ACC112 (cell line): ENCODE measurements at regions not wholly inside any gene's neighbourhood (a gene's known extent, or its start where the extent isn't known, plus 50 kb on each side); places are given as distances from the start of the nearest gene placed in this dataset.

Experiments
- H2AFZ ChIP-seq: fragments of 200-600 bp; sonication (generic); one replicate; pipeline ENCODE4 v1.6.0; 2017; ENCODE audit warnings: antibody characterized with exemption, low read length; ENCODE audit not compliant: unreplicated experiment
- H3K27ac ChIP-seq: fragments of 200-600 bp; sonication (generic); 2 replicates; pipeline ENCODE4 v1.5.1; 2014; ENCODE audit warnings: low read depth, mild to moderate bottlenecking, antibody characterized with exemption, low read length, moderate library complexity
- H3K27me3 ChIP-seq: fragments of 200-600 bp; sonication (generic); 2 replicates; pipeline ENCODE4 v1.6.1; 2014; ENCODE audit warnings: mild to moderate bottlenecking, antibody characterized with exemption, low read length, moderate library complexity, mixed read lengths; ENCODE audit not compliant: insufficient read depth
- H3K36me3 ChIP-seq: fragments of 200-600 bp; sonication (generic); 2 replicates; pipeline ENCODE4 v1.6.1; 2016; ENCODE audit warnings: mild to moderate bottlenecking, antibody characterized with exemption, low read length, moderate library complexity, mixed read lengths; ENCODE audit not compliant: insufficient read depth
- H3K4me1 ChIP-seq: fragments of 200-600 bp; sonication (generic); one replicate; pipeline ENCODE4 v1.6.1; 2016; ENCODE audit warnings: low read length, mixed read lengths; ENCODE audit not compliant: insufficient read depth, unreplicated experiment, control insufficient read depth
- H3K4me3 ChIP-seq: fragments of 200-600 bp; sonication (generic); 2 replicates; pipeline ENCODE4 v1.5.1; 2014; ENCODE audit warnings: mild to moderate bottlenecking, low read depth, low read length
- H3K79me2 ChIP-seq: fragments of 200-600 bp; sonication (generic); one replicate; pipeline ENCODE4 v1.6.0; 2016; ENCODE audit warnings: low read length; ENCODE audit not compliant: control insufficient read depth, unreplicated experiment, insufficient read depth

DNA sequence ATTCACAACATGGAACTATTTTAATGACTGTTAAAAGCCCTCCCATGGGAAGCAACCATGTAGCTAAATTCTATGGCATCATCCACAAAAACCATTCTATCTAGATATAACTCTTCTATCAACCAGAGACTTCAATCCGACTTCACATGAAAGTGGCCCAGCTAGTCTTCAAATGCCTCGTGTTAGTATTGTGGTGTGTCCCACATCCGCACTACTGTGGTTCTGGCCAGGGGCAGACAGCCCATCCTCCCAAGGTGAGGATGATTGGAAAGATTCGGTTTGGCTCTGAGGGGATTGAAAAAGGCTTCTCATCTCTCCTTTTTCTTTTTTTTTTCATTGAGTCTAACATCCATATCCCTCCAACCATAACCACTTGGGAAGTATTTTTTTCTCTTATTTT is 253.0 kb upstream of the KLF6 start:
- no peaks in the 10 kb centered on the region for H3K27me3 ChIP-seq
- peaks cover 3% of the 10 kb centered on the region for H3K4me1 ChIP-seq
- H3K27ac ChIP-seq, result no peak overlapping the region
- H3K4me3 ChIP-seq, result no peak overlapping the region
- no peaks in the 10 kb centered on the region for H3K79me2 ChIP-seq
- H2AFZ ChIP-seq, result no peak overlapping the region
- H3K36me3 ChIP-seq, result no peaks in the 10 kb centered on the region

DNA sequence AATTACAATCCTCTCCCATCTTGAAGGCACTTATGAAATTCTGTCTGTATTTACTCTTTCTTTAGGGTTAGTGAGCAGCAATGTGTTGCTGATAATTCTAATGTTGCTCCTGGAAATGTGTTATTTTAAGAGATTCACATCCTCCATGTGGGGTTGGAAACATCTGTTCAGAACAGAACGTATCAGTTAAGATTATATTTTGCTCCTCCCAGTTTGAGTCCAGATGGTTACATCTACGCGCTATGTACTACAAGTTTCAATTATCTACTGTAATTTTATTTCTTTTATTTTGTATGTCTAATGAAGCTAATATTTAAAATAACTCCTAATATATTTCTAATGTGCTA is 250.6 kb upstream of the KLF6 start:
- Histone ChIP-seq H3K27me3 (no peaks in the 10 kb centered on the region), H2AFZ (peak overlapping the region; percentile 44), H3K27ac (no peak overlapping the region), H3K79me2 (no peaks in the 10 kb centered on the region), H3K4me3 (no peak overlapping the region), H3K4me1 (peaks cover 3% of the 10 kb centered on the region), H3K36me3 (no peaks in the 10 kb centered on the region)

DNA sequence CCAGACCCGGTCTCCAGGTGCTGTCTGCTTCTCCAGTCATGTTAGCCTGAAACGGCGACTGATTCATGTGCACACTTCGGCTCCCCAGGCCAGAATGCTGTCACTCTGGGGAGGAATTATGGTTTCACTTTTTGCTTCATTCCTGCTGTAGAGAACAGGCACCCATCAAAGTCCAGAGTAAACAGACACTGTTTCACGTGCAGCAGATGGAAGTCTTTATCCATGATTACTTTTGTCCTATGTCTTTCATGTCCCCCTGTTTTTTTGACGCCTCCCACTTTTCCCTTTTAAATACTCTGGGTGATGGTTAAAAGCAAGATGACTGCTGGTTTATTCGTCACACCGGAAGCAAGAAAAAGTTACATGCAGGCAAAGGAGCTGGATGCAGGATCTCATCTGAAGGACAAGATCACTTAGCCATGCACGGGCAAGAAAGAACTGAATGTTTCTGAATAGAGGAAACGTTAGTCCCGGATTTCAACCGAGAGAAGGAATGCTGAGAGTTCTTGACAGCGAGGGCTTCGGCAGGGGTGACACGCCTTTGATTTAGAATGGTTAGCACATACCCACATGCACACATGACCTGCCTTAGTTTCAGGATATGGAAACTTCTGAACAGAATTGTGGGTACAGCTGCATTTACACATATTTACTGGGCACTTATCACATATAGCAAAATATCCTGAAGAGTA is 250.0 kb upstream of the KLF6 start:
- Histone ChIP-seq H3K36me3 (no peaks in the 10 kb centered on the region), H3K27ac (no peak overlapping the region), H3K27me3 (no peaks in the 10 kb centered on the region), H3K4me1 (peaks cover 3% of the 10 kb centered on the region), H3K79me2 (no peaks in the 10 kb centered on the region), H2AFZ (peak overlapping the region; percentile 44), H3K4me3 (peak overlapping the region; percentile 36; the same call in 1 of the 2 replicates)

DNA sequence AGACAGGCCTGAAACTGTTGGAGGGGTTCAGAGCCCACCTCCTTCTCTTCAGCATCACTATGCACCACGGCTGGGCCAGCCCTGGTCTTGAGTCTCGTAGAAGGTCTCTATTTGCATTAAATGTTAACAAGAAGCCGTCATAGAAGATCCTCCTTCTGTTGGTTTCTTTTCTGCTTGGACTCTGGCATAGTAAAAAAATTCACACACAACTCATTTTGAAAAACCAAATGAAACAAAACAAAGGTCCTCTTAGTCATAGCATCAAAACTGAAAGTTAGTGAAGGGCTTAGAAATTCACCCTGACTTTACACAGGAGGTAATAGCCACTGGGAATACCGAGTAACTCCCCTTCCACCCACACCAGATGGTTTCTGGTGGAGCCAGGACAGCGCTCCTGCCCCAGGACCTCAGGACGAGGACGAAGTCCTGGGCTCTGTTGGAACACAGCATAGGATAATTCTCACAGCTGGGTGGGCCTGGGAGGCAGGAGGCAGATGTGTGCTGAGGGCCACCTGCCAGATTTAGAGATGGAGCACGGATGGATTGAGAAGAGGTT is 248.4 kb upstream of the KLF6 start:
- H2AFZ ChIP-seq, result no peak overlapping the region
- no peak overlapping the region for H3K27ac ChIP-seq
- no peak overlapping the region for H3K4me3 ChIP-seq

DNA sequence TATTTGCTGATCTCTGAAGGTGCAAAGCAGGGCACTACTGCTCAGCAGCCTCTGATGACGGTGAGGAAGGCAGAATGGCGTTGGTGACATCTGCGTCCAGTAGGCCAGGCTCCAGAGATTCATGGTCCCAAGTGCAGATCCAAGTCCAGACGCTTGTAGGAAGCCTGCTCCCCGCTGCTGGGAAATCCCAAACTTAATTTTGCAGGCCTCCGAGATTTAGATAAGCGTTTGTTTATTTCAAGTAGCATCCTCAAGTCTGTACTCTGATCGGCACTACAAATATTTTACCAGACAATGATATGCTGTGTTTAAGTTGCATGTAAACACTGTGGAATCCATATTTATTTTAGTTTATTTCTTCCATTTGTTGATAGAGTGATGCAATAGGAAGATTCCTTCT is 244.9 kb upstream of the KLF6 start:
- Histone ChIP-seq H2AFZ (no peak overlapping the region), H3K4me1 (no peaks in the 10 kb centered on the region), H3K4me3 (no peak overlapping the region), H3K27me3 (no peaks in the 10 kb centered on the region), H3K79me2 (no peaks in the 10 kb centered on the region), H3K36me3 (no peaks in the 10 kb centered on the region), H3K27ac (no peak overlapping the region)

More for the DNA sequence above, 248.4 kb upstream of the KLF6 start:
- H3K27me3 ChIP-seq, result no peaks in the 10 kb centered on the region
- H3K79me2 ChIP-seq, result no peaks in the 10 kb centered on the region
- peaks cover 3% of the 10 kb centered on the region for H3K4me1 ChIP-seq
- H3K36me3 ChIP-seq, result no peaks in the 10 kb centered on the region

DNA sequence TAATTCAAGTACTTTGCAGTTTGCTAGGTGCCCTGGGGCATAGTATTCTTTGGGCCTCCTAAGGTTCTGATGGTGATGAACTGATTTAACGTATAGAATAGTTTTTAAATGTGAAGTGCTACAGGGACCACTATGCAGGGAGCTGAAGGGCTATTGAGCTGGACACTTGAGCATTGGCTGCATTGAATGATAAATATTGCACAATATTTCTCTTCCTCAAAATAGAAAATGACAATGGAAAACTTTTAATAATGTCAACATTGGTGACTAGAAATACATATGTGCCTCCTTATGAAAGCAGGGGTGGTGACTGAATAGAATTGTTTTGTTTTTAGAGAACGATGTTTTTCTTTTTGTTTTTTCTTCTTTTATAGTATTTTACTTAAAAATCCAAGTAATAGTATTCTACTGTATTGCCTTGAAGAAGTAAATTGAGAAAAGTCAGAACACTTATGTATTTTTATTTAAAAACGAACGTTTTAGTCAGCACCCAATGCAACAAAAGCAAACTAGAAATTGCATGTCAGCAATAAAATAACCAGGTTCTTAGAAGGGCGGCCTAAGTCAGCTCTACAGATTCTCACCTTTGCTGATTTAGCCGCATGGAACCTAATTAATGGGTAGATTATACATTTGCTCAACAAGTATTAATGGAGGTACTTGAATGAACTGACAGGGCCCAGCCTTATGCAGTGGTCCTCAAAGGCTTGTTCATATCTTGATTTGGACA is 244.0 kb upstream of the KLF6 start:
- H3K4me3 ChIP-seq, result no peak overlapping the region
- no peak overlapping the region for H3K27ac ChIP-seq

DNA sequence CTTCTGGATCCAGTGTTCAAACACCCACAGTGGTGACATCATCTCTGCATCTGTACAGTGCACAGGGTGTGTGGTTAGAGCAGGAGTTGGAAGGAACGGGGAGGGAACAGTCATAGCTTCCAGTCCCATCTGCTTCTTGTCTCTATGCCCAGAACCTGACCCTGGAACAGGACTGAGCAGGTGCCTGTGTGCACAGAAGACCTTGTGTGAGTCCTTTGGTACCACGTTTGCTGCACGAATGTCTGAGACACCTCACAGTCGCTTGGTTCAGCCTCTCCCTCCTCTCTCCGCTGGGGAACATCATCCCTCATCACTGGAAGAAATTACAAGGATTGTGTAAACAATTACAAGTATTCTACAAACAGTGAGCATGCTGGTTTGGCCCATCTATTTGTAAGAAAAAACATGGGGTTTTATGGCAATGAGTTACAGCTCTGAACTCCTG is 243.0 kb upstream of the KLF6 start:
- no peak overlapping the region for H3K27ac ChIP-seq
- no peaks in the 10 kb centered on the region for H3K36me3 ChIP-seq
- H3K4me3 ChIP-seq, result no peak overlapping the region
- H3K27me3 ChIP-seq, result no peaks in the 10 kb centered on the region
- no peak overlapping the region for H2AFZ ChIP-seq
- H3K4me1 ChIP-seq, result no peaks in the 10 kb centered on the region
- H3K79me2 ChIP-seq, result no peaks in the 10 kb centered on the region

More for the DNA sequence above, 244.0 kb upstream of the KLF6 start:
- no peaks in the 10 kb centered on the region for H3K27me3 ChIP-seq
- H3K79me2 ChIP-seq, result no peaks in the 10 kb centered on the region
- H3K36me3 ChIP-seq, result no peaks in the 10 kb centered on the region
- H3K4me1 ChIP-seq, result no peaks in the 10 kb centered on the region
- H2AFZ ChIP-seq, result no peak overlapping the region

DNA sequence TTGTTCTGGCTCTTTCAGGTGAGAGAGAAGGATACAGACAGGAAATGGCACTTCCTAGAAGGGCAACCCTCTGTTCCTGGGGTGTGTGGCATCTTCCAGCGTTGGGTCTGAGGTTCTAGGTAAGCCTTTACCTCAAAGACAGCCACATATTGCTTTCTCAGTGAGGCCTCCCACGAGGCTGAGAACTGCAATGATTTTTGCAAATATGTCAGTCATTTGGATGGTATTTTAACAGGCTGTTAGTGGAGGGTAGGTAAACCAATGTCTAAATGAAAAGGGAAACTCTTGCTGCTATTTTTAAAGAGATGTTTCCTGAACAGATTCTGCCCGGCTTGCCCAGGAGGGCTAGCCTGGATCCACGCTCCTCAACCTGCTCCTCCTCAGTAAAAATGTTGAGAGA is 240.3 kb upstream of the KLF6 start:
- Histone ChIP-seq H3K4me1 (no peaks in the 10 kb centered on the region), H3K27me3 (no peaks in the 10 kb centered on the region), H3K79me2 (no peaks in the 10 kb centered on the region), H3K4me3 (no peak overlapping the region), H3K36me3 (no peaks in the 10 kb centered on the region), H2AFZ (no peak overlapping the region), H3K27ac (no peak overlapping the region)

DNA sequence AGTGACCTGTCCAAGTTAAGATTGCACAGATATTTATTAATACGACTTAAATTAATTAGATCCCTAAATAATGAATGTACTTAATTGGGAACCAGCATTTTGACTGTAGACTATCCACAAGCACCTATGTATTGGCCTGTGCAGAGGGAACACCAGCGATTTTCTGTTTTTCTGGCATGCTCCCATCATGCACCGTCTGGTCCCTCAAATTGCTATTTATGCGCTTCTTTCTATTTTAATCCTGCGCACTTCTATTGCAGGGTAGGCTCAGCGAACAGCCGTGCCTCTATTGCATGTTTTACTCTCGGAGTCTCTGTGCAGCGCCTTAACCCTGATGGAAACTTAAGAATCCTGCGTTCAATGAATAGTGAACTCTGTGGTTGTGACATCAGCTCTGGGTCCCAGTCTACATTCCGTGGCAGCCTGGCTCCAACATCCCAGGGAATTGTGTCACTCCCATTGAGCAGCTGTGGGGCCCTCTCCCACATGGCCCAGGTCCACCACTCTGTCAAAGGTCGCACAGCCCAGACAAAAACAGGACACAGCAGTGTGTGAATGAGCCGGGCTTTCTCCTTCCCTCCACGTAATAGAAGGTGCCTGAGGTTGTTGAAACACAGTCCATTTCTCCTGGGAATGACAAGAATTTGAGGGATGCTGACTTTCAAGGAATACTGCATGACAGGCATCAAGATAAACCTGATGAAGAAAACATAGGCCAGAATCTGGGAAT is 239.7 kb upstream of the KLF6 start:
- H3K4me1 ChIP-seq, result no peaks in the 10 kb centered on the region
- H3K27ac ChIP-seq, result no peak overlapping the region
- no peak overlapping the region for H3K4me3 ChIP-seq
- no peaks in the 10 kb centered on the region for H3K27me3 ChIP-seq
- H3K36me3 ChIP-seq, result no peaks in the 10 kb centered on the region
- no peaks in the 10 kb centered on the region for H3K79me2 ChIP-seq
- no peak overlapping the region for H2AFZ ChIP-seq

DNA sequence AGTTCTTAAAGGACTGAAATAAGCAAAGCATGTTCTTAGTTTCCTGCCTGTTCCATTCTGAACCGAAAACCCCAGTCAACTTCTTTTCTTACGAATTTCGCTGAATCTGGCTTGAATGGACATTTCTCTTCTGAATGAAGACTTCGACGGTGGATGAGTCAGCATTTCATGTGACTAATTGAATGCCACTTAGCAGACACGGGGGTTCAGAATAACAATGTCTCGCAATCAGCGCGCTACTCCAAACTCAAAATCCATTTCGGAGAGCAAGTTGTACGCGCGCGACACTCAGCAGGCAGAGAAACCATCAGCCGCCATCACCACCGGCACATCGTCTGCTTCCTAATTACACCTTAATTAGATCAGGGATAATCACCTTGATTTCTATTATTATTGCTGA is 239.0 kb upstream of the KLF6 start:
- H3K27ac ChIP-seq, result no peak overlapping the region

More for the DNA sequence above, 239.0 kb upstream of the KLF6 start:
- Histone ChIP-seq H3K4me3 (no peak overlapping the region), H3K27me3 (no peaks in the 10 kb centered on the region), H3K4me1 (no peaks in the 10 kb centered on the region), H3K79me2 (no peaks in the 10 kb centered on the region), H3K36me3 (no peaks in the 10 kb centered on the region), H2AFZ (no peak overlapping the region)
